A673 (cell line): ENCODE measurements at regions not wholly inside any gene's neighbourhood (a gene's known extent, or its start where the extent isn't known, plus 50 kb on each side); places are given as distances from the start of the nearest gene placed in this dataset.

Experiments used
- BruUV-seq: library from RNA; stranded (reverse); fragments of 400-500 nt; replicated peaks from 2 replicates; lab custom pipeline; 2021; lab: Mats Ljungman, UMichigan
- CTCF ChIA-PET: fragments of 300-600 bp; sonication (Branson Sonifier 250); formaldehyde crosslinking; loops from one replicate; lab custom pipeline; 2022; ENCODE audit warnings: antibody characterized with exemption; lab: Charles Lee
- POLR2A ChIA-PET: fragments of 300-600 bp; sonication (Branson Sonifier 250); formaldehyde crosslinking; loops from one replicate; lab custom pipeline; 2022; ENCODE audit warnings: antibody characterized with exemption; ENCODE audit not compliant: low non-redundant PET; lab: Charles Lee
- DNase-seq: peaks from one replicate; pipeline ENCODE4 v3.0.0-alpha.2; 2015; ENCODE audit warnings: low spot score
- H3K27ac ChIP-seq: fragments of 200-600 bp; sonication (generic); 2 replicates; pipeline ENCODE4 v1.5.1; 2016; ENCODE audit warnings: mixed run types, low read depth, mild to moderate bottlenecking, mixed read lengths, antibody characterized with exemption, low read length; ENCODE audit not compliant: poor library complexity, severe bottlenecking
- H3K27me3 ChIP-seq: fragments of 200-600 bp; sonication (generic); replicated peaks from 2 replicates; pipeline ENCODE4 v1.6.1; 2017; ENCODE audit warnings: mixed run types, low read depth, mild to moderate bottlenecking, mixed read lengths, antibody characterized with exemption, low read length; ENCODE audit not compliant: insufficient read depth, poor library complexity
- H3K36me3 ChIP-seq: fragments of 200-600 bp; sonication (generic); 2 replicates; pipeline ENCODE4 v1.6.1; 2016; ENCODE audit warnings: mixed run types, mild to moderate bottlenecking, mixed read lengths, antibody characterized with exemption, low read length; ENCODE audit not compliant: insufficient read depth, poor library complexity, severe bottlenecking
- H3K4me1 ChIP-seq: fragments of 200-600 bp; sonication (generic); 2 replicates; pipeline ENCODE4 v1.6.1; 2017; ENCODE audit warnings: mixed run types, mild to moderate bottlenecking, mixed read lengths, antibody characterized with exemption, low read length; ENCODE audit not compliant: insufficient read depth, poor library complexity, severe bottlenecking
- H3K4me3 ChIP-seq: fragments of 200-600 bp; sonication (generic); 2 replicates; pipeline ENCODE4 v1.5.1; 2016; ENCODE audit warnings: low read depth, mixed run types, mild to moderate bottlenecking, mixed read lengths, low read length; ENCODE audit not compliant: poor library complexity, severe bottlenecking
- H3K9me3 ChIP-seq: fragments of 200-600 bp; sonication (generic); 2 replicates; pipeline ENCODE4 v1.6.1; 2016; ENCODE audit warnings: mixed run types, low read depth, mild to moderate bottlenecking, mixed read lengths, antibody characterized with exemption, low read length; ENCODE audit not compliant: poor library complexity, severe bottlenecking
- EZH2 ChIP-seq: fragments of 200-600 bp; sonication (generic); IDR thresholded peaks from 2 replicates; pipeline ENCODE4 v1.6.1; 2017; ENCODE audit warnings: borderline replicate concordance, low read depth, mild to moderate bottlenecking, mixed read lengths, antibody characterized with exemption, low read length; ENCODE audit not compliant: poor library complexity, severe bottlenecking
- intact Hi-C: fragments of 100-400 bp; cut with micrococcal nuclease; formaldehyde crosslinking; loops from one replicate; pipeline ENCODE4 v1.10.0; 2022; ENCODE audit not compliant: unreplicated experiment
- TF ChIP-seq, protein P1 (sequence below): fragments of 300-800, 200-600 bp; sonication (generic); conservative IDR thresholded peaks from 2 replicates; pipeline ENCODE4 v1.5.1; 2017; ENCODE audit warnings: low read depth, mild to moderate bottlenecking, antibody characterized with exemption, low read length, moderate library complexity, mixed read lengths

DNA sequence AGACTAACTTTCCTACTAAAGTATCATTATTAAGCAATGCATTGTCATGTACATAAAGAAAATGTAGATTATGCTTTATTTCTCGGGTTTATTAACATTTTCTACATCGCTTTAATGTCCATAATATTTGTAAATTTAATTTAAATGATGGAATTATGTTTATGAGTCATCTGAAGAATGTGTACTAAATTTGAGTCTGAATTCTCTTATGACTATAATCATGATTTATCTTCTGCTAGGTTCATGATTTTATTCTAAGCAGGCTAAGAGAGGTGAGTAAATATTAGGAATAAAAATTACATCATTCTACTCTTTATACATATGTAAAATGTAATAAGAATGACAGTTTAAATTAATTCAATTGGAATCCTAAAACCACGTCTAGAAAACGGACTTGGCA lies 206.3 kb upstream of the NOL4 start:
- no peaks in the 10 kb centered on the region for H3K36me3 ChIP-seq
- no peak overlapping the region for H3K4me3 ChIP-seq
- intact Hi-C loops = no loop called here
- DNase-seq = no peak
- POLR2A ChIA-PET = no interaction called here
- H3K27me3 ChIP-seq = no peaks in the 10 kb centered on the region
- H3K9me3 ChIP-seq = no peaks in the 10 kb centered on the region
- no peaks in the 10 kb centered on the region for H3K4me1 ChIP-seq
- no TSS peak for BruUV-seq
- CTCF ChIA-PET = no interaction called here
- no peak overlapping the region for H3K27ac ChIP-seq
- TF ChIP-seq, protein P1, sequence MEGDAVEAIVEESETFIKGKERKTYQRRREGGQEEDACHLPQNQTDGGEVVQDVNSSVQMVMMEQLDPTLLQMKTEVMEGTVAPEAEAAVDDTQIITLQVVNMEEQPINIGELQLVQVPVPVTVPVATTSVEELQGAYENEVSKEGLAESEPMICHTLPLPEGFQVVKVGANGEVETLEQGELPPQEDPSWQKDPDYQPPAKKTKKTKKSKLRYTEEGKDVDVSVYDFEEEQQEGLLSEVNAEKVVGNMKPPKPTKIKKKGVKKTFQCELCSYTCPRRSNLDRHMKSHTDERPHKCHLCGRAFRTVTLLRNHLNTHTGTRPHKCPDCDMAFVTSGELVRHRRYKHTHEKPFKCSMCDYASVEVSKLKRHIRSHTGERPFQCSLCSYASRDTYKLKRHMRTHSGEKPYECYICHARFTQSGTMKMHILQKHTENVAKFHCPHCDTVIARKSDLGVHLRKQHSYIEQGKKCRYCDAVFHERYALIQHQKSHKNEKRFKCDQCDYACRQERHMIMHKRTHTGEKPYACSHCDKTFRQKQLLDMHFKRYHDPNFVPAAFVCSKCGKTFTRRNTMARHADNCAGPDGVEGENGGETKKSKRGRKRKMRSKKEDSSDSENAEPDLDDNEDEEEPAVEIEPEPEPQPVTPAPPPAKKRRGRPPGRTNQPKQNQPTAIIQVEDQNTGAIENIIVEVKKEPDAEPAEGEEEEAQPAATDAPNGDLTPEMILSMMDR = no peak
- no peak for TF ChIP-seq EZH2

DNA sequence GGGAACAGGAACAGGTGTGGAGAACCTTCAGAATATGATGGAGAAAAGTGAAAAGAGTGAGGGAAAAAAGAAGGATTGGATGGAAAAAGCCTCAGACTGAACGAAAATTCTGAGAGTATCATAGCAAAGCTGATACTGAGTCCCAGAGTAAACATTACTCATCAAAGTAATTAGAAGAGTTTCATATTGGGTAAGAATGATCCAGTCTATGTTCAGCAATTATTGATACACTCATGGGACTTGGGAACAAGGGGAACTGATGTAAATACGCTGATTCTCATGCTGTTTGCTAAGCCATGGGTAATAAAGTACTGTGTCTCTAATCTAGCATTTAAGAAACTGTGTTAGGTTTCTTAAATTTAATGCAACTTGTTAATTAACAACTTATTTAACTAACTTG lies 219.9 kb upstream of the NOL4 start:
- intact Hi-C loops = no loop called here
- ChIA-PET CTCF (no interaction called here), POLR2A (no interaction called here)
- no peak overlapping the region for H3K27ac ChIP-seq
- no peaks in the 10 kb centered on the region for H3K27me3 ChIP-seq
- BruUV-seq = no TSS peak
- no peak for DNase-seq
- H3K4me3 ChIP-seq = no peak overlapping the region
- TF ChIP-seq EZH2 = no peak
- TF ChIP-seq, protein P1 = no peak
- no peaks in the 10 kb centered on the region for H3K36me3 ChIP-seq
- no peaks in the 10 kb centered on the region for H3K9me3 ChIP-seq
- H3K4me1 ChIP-seq = no peaks in the 10 kb centered on the region

DNA sequence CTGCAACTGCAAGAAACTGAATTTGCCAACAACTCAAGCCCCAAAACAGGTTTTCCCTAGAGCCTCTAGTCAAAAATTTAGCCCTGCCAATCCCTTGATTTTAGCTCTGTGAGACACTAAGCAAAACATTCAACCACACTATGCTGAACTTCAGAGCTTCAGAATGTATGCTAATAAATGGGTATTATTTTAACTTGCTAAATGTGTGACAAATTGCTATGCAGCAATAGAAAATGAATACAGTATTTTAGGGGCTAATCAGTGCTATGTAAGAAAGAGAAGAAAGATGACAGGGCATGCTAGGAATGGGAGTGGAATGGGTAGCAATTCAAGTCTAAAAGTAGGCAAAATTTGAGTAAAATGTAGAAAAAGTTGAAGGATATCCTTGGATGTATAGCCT lies 223.9 kb upstream of the NOL4 start:
- Histone ChIP-seq H3K27me3 (no peaks in the 10 kb centered on the region), H3K4me1 (no peaks in the 10 kb centered on the region), H3K27ac (no peak overlapping the region), H3K36me3 (no peaks in the 10 kb centered on the region), H3K4me3 (no peak overlapping the region), H3K9me3 (no peaks in the 10 kb centered on the region)
- TF ChIP-seq, protein P1 = no peak
- no peak for TF ChIP-seq EZH2
- no peak for DNase-seq
- BruUV-seq = no TSS peak
- ChIA-PET POLR2A (no interaction called here), CTCF (no interaction called here)
- intact Hi-C loops = no loop called here
